ENCODE measurements at regions not wholly inside any gene's neighbourhood (a gene's known extent, or its start where the extent isn't known, plus 50 kb on each side); places are given as distances from the start of the nearest gene placed in this dataset.

- Histone ChIP-seq H3K27ac (replicated peaks) (no peak overlapping the region), H3K4me3 (replicated peaks; ENCODE audit: insufficient read depth, low read length) (no peak overlapping the region), H3K27me3 (ENCODE audit: insufficient read depth, poor library complexity, severe bottlenecking) (no peaks in the 10 kb centered on the region)
- no peak for DNase-seq (ENCODE audit: low read depth in 1 of 2, low spot score in 1 of 2)
- TF ChIP-seq POLR2AphosphoS5 (IDR thresholded peaks at IDR 0.05; ENCODE audit: low read depth): no peak
- TF ChIP-seq CTCF (IDR thresholded peaks at IDR 0.05; ENCODE audit: insufficient read depth, low read length): no peak
- TF ChIP-seq SPI1 (IDR thresholded peaks at IDR 0.05; ENCODE audit: borderline replicate concordance, low read depth): no peak
- TF ChIP-seq REST (IDR thresholded peaks at IDR 0.05; ENCODE audit: insufficient replicate concordance, low read depth): no peak
- TF ChIP-seq GABPA (IDR thresholded peaks at IDR 0.05; ENCODE audit: low read depth): no peak
These were observed 1575.5 kb upstream of the SPRY2 start for GRCh38 chr13:81916461-81916860.

GRCh38 chr13:81907787-81908372, 1567.0 kb upstream of the SPRY2 start:
- H3K27ac ChIP-seq (replicated peaks): no peak overlapping the region
- H3K27me3 ChIP-seq (ENCODE audit: insufficient read depth, poor library complexity, severe bottlenecking): no peaks in the 10 kb centered on the region
- DNase-seq (ENCODE audit: low read depth in 1 of 2, low spot score in 1 of 2): no peak
- H3K4me3 ChIP-seq (replicated peaks; ENCODE audit: insufficient read depth, low read length): no peak overlapping the region
- TF ChIP-seq CTCF (IDR thresholded peaks at IDR 0.05; ENCODE audit: insufficient read depth, low read length) (no peak), GABPA (IDR thresholded peaks at IDR 0.05; ENCODE audit: low read depth) (no peak), SPI1 (IDR thresholded peaks at IDR 0.05; ENCODE audit: borderline replicate concordance, low read depth) (no peak), REST (IDR thresholded peaks at IDR 0.05; ENCODE audit: insufficient replicate concordance, low read depth) (no peak), POLR2AphosphoS5 (IDR thresholded peaks at IDR 0.05; ENCODE audit: low read depth) (no peak)

- no peak overlapping the region for H3K4me3 ChIP-seq (replicated peaks; ENCODE audit: insufficient read depth, low read length)
These were observed 1547.9 kb upstream of the SPRY2 start for GRCh38 chr13:81888855-81889254.

More at GRCh38 chr13:81888855-81889254, 1547.9 kb upstream of the SPRY2 start:
- H3K27me3 ChIP-seq (ENCODE audit: insufficient read depth, poor library complexity, severe bottlenecking): no peaks in the 10 kb centered on the region
- TF ChIP-seq POLR2AphosphoS5 (IDR thresholded peaks at IDR 0.05; ENCODE audit: low read depth) (no peak), GABPA (IDR thresholded peaks at IDR 0.05; ENCODE audit: low read depth) (no peak), REST (IDR thresholded peaks at IDR 0.05; ENCODE audit: insufficient replicate concordance, low read depth) (no peak), SPI1 (IDR thresholded peaks at IDR 0.05; ENCODE audit: borderline replicate concordance, low read depth) (no peak), CTCF (IDR thresholded peaks at IDR 0.05; ENCODE audit: insufficient read depth, low read length) (no peak)
- no peak overlapping the region for H3K27ac ChIP-seq (replicated peaks)
- DNase-seq (ENCODE audit: low read depth in 1 of 2, low spot score in 1 of 2): no peak

Data from HL-60 (cell line).